H1 (cell line): ENCODE measurements at regions not wholly inside any gene's neighbourhood (a gene's known extent, or its start where the extent isn't known, plus 50 kb on each side); places are given as distances from the start of the nearest gene placed in this dataset.

Source experiments
- CTCF ChIA-PET: fragments of 300-600 bp; sonication (Branson Sonifier 250); formaldehyde crosslinking; loops from one replicate; lab custom pipeline; 2021; ENCODE audit not compliant: partially characterized antibody; lab: Charles Lee
- POLR2A ChIA-PET: fragments of 300-600 bp; sonication (Branson Sonifier 250); formaldehyde crosslinking; loops from one replicate; lab custom pipeline; 2021; ENCODE audit warnings: inconsistent platforms; ENCODE audit not compliant: partially characterized antibody; lab: Charles Lee
- DNase-seq, 2 experiments: peaks; one replicate each; pipeline versions ENCODE4 v3.0.0 to v3.0.0-alpha.2; 2010 to 2022; ENCODE audit warnings: low spot score in 2 of 2, low read depth in 1 of 2, mixed read lengths in 1 of 2
- FAIRE-seq: peaks from 2 replicates; lab custom pipeline; 2011; peaks lifted over from hg19 to GRCh38; lab: Jason Lieb, UNC
- H2AFZ ChIP-seq: 2 replicates; pipeline ENCODE4 v1.8.1; 2012; ENCODE audit warnings: low read length, inconsistent platforms
- H2AK5ac ChIP-seq: 2 replicates; pipeline ENCODE4 v1.6.1; 2013; ENCODE audit warnings: low read depth, low read length
- H2BK120ac ChIP-seq: replicated peaks from 2 replicates; pipeline ENCODE3; 2013; ENCODE audit warnings: low read depth, low read length, inconsistent platforms
- H2BK12ac ChIP-seq: 2 replicates; pipeline ENCODE4 v1.6.1; 2013; ENCODE audit warnings: low read depth, low read length
- H2BK15ac ChIP-seq: 2 replicates; pipeline ENCODE4 v1.6.1; 2013; ENCODE audit warnings: low read length
- H2BK20ac ChIP-seq: 2 replicates; pipeline ENCODE4 v1.6.1; 2013; ENCODE audit warnings: low read length
- H2BK5ac ChIP-seq: 2 replicates; pipeline ENCODE4 v1.6.1; 2013; ENCODE audit warnings: low read depth, low read length
- H3K14ac ChIP-seq: 2 replicates; pipeline ENCODE4 v1.6.1; 2013; ENCODE audit warnings: inconsistent platforms; ENCODE audit not compliant: insufficient read length
- H3K18ac ChIP-seq: 2 replicates; pipeline ENCODE4 v1.6.1; 2013; ENCODE audit warnings: low read length; ENCODE audit errors: extremely low read depth
- H3K23ac ChIP-seq: 2 replicates; pipeline ENCODE4 v1.6.1; 2013; ENCODE audit warnings: inconsistent platforms; ENCODE audit not compliant: insufficient read length
- H3K23me2 ChIP-seq: 2 replicates; pipeline ENCODE4 v1.6.1; 2013; ENCODE audit warnings: low read depth, low read length
- H3K27ac ChIP-seq: 2 replicates; pipeline ENCODE4 v1.6.1; 2011; ENCODE audit warnings: low read depth, low read length, inconsistent platforms
- H3K27me3 ChIP-seq, 4 experiments: replicated peaks in 1 of 4; 1 replicate in 1 of 4; 2 replicates in 3 of 4; pipeline versions ENCODE4 v1.6.1 to v1.8.1; 2011 to 2013; ENCODE audit warnings: low read length in 3 of 4, mild to moderate bottlenecking in 3 of 4, inconsistent platforms in 2 of 4, mixed read lengths in 2 of 4, moderate library complexity in 1 of 4; ENCODE audit not compliant: control insufficient read depth in 3 of 4, insufficient read depth in 3 of 4; ENCODE audit errors: extremely low read depth in 1 of 4
- H3K36me3 ChIP-seq, 4 experiments: 2 replicates each; pipeline versions ENCODE4 v1.6.1 to v1.8.1; 2011 to 2013; ENCODE audit warnings: mild to moderate bottlenecking in 4 of 4, low read length in 3 of 4, moderate library complexity in 2 of 4, control low read depth in 1 of 4, inconsistent platforms in 1 of 4; ENCODE audit not compliant: insufficient read depth in 4 of 4, control insufficient read depth in 2 of 4
- H3K4ac ChIP-seq: replicated peaks from 2 replicates; pipeline ENCODE3; 2013; ENCODE audit warnings: low read length, low read depth, mixed read lengths, inconsistent platforms; ENCODE audit not compliant: insufficient read length
- H3K4me1 ChIP-seq, 4 experiments: replicated peaks in 1 of 4; 1 replicate in 1 of 4; 2 replicates in 3 of 4; pipeline versions ENCODE4 v1.6.1 to v1.8.1; 2011 to 2013; ENCODE audit warnings: low read length in 3 of 4, inconsistent platforms in 2 of 4, mixed read lengths in 1 of 4; ENCODE audit not compliant: insufficient read depth in 4 of 4, control insufficient read depth in 3 of 4
- H3K4me2 ChIP-seq, 2 experiments: 2 replicates each; pipeline versions ENCODE4 v1.6.1 to v1.8.1; 2011 to 2013; ENCODE audit warnings: low read depth in 2 of 2, low read length in 2 of 2, control low read depth in 1 of 2, inconsistent platforms in 1 of 2, mild to moderate bottlenecking in 1 of 2; ENCODE audit not compliant: insufficient read depth in 1 of 2
- H3K4me3 ChIP-seq, 4 experiments: fragments of 200-600, 300-600 bp in 1 of 4; sonication (generic), shearing (Covaris generic), sonication (Bioruptor Twin) in 1 of 4; 2 replicates each; pipeline versions ENCODE4 v1.5.1 to v1.8.1; 2011 to 2016; ENCODE audit warnings: low read length in 4 of 4, low read depth in 3 of 4, control low read depth in 2 of 4, inconsistent platforms in 2 of 4, mild to moderate bottlenecking in 2 of 4, mixed read lengths in 1 of 4, moderate library complexity in 1 of 4; ENCODE audit not compliant: insufficient read depth in 2 of 4; ENCODE audit errors: extremely low read depth in 1 of 4
- H3K56ac ChIP-seq: replicated peaks from 2 replicates; pipeline ENCODE3; 2013; ENCODE audit warnings: low read depth, mild to moderate bottlenecking, mixed read lengths, low read length, inconsistent platforms; ENCODE audit not compliant: insufficient read length
- H3K79me1 ChIP-seq: 2 replicates; pipeline ENCODE4 v1.6.1; 2013; ENCODE audit warnings: low read depth, low read length, control low read depth
- H3K79me2 ChIP-seq, 2 experiments: 2 replicates each; pipeline versions ENCODE4 v1.6.1 to v1.8.1; 2012 to 2013; ENCODE audit warnings: low read length in 2 of 2, mild to moderate bottlenecking in 2 of 2, inconsistent platforms in 1 of 2; ENCODE audit not compliant: insufficient read depth in 2 of 2, control insufficient read depth in 1 of 2
- H3K9ac ChIP-seq, 4 experiments: replicated peaks in 1 of 4; 1 replicate in 1 of 4; 2 replicates in 3 of 4; pipeline versions ENCODE4 v1.6.1 to v1.8.1; 2011 to 2013; ENCODE audit warnings: low read depth in 3 of 4, low read length in 3 of 4, control low read depth in 2 of 4, mild to moderate bottlenecking in 2 of 4, moderate library complexity in 2 of 4, inconsistent platforms in 1 of 4; ENCODE audit errors: extremely low read depth in 1 of 4
- H3K9me3 ChIP-seq, 2 experiments: 2 replicates each; pipeline versions ENCODE4 v1.6.1 to v1.8.1; 2012 to 2013; ENCODE audit warnings: mild to moderate bottlenecking in 2 of 2, moderate library complexity in 2 of 2, control low read depth in 1 of 2, inconsistent platforms in 1 of 2, low read depth in 1 of 2, low read length in 1 of 2, mixed read lengths in 1 of 2; ENCODE audit not compliant: insufficient read depth in 2 of 2
- H4K20me1 ChIP-seq, 2 experiments: replicated peaks in 1 of 2; 2 replicates each; pipeline versions ENCODE3 to v1.8.1; 2011 to 2013; ENCODE audit warnings: inconsistent platforms in 2 of 2, low read length in 2 of 2, mild to moderate bottlenecking in 1 of 2; ENCODE audit not compliant: insufficient read depth in 2 of 2, control insufficient read depth in 1 of 2
- H4K5ac ChIP-seq: 2 replicates; pipeline ENCODE4 v1.6.1; 2013; ENCODE audit warnings: low read length, low read depth, mixed read lengths, inconsistent platforms; ENCODE audit not compliant: insufficient read length
- H4K8ac ChIP-seq: 2 replicates; pipeline ENCODE4 v1.8.0; 2013; ENCODE audit warnings: mild to moderate bottlenecking, moderate library complexity, low read length, inconsistent platforms; ENCODE audit not compliant: insufficient read depth; ENCODE audit errors: extremely low read depth
- H4K91ac ChIP-seq: replicated peaks from 2 replicates; pipeline ENCODE3; 2013; ENCODE audit warnings: low read length, mixed read lengths, inconsistent platforms; ENCODE audit not compliant: insufficient read length
- CHD2 ChIP-seq: IDR thresholded peaks from 2 replicates; pipeline ENCODE4 v1.6.1; 2012; ENCODE audit warnings: low read length, improper control_type of control experiment
- WGBS, 2 experiments: shearing (Covaris generic) in 1 of 2; methylation state at CpG; one replicate each; pipeline versions ENCODE4 v1.1.6 to v1.1.7; 2013 to 2015; ENCODE audit warnings: low lambda C conversion rate in 2 of 2, mixed read lengths in 2 of 2, inconsistent platforms in 1 of 2, low coverage in 1 of 2, missing lambda C conversion rate in 1 of 2; ENCODE audit not compliant: insufficient replicate concordance in 2 of 2, insufficient coverage in 1 of 2, insufficient read length in 1 of 2; ENCODE audit errors: extremely low coverage in 1 of 2, missing lambda C conversion rate in 1 of 2; 5-methylcytosine and 5-hydroxymethylcytosine counted together

DNA sequence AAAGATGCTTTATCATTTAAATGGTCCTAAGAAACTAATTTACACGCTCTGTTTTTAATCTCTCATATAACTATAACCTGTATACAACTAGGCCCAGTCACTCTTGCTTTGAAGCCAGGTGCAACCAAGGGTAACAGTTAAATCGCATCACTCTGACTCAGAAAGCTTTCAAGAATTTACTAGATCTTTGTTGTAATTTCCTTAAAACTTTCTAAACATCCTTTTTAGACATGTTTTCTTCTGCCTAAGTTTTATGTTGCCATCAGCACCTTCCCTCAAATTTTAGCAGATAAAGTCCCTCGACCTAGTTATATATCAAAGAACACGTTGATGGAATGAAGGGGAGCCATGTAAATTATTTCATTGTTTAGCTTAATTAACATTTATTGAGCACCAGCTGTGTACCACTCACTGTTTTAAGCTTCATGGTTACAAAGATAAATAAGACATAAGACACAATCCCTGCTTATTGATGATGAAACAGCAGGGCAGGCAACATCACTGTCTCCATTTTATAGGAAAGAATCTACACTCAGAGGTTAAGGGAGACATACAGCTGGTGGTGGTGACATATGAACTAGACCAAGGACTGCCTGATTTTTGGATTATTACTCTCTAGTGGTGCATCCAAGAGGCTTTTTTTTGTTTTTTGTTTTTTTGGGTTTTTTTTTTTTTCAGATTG, 101.0 kb downstream of the CD200R1L start:
- Histone ChIP-seq H2BK120ac (no peak overlapping the region), H3K56ac (no peak overlapping the region), H3K4me2 (no peak overlapping the region), H3K79me2 (no peaks in the 10 kb centered on the region), H3K23me2 (no peaks in the 10 kb centered on the region), H3K27me3 (no peaks in the 10 kb centered on the region), H2BK12ac (no peak overlapping the region), H4K8ac (no peak overlapping the region), H3K9ac (no peak overlapping the region), H2BK15ac (no peak overlapping the region), H3K79me1 (no peaks in the 10 kb centered on the region), H3K4me3 (no peak overlapping the region), H2BK20ac (no peak overlapping the region), H4K5ac (no peak overlapping the region), H2AK5ac (no peak overlapping the region), H3K27ac (no peak overlapping the region), H3K9me3 (no peaks in the 10 kb centered on the region), H3K4me1 (peaks cover 0 to 4% (median 2%) of the 10 kb centered on the region in 4 experiments; a peak in 3 of 7 replicates), H3K14ac (no peak overlapping the region), H4K91ac (no peak overlapping the region), H4K20me1 (no peaks in the 10 kb centered on the region), H3K4ac (no peak overlapping the region), H3K36me3 (no peaks in the 10 kb centered on the region), H2AFZ (no peak overlapping the region), H3K23ac (no peak overlapping the region), H3K18ac (no peak overlapping the region), H2BK5ac (no peak overlapping the region)
- no peak for DNase-seq
- POLR2A ChIA-PET: no interaction called here
- no peak for FAIRE-seq
- CTCF ChIA-PET: interaction anchor here (1.0 to 5.7 kb wide), 4 partner anchors 9 to 104 kb away, joined by 3 to 44 read pairs (median 4); no protein-coding TSS in a partner anchor
- no peak for TF ChIP-seq CHD2
- 81% methylated on average over 4 of the region's 4 CpGs; no CpG with 5 or more reads in 1 of the 2 experiments for WGBS, 2 experiments
